Posterior vena cava (tissue), 2 donors: ENCODE measurements at regions not wholly inside any gene's neighbourhood (a gene's known extent, or its start where the extent isn't known, plus 50 kb on each side); places are given as distances from the start of the nearest gene placed in this dataset.

Experiments
- DNase-seq: peaks from one replicate; pipeline ENCODE4 v3.0.0-alpha.2; 2020; ENCODE audit warnings: low spot score
- intact Hi-C, 2 donors: fragments of 100-400 bp; cut with DNase I; formaldehyde crosslinking; loops; one replicate each; pipeline versions ENCODE4 v1.14.1 to v1.14.2; 2022 to 2023
- donor health status: DM: yes; HTN: yes; CAD: no.
- donor health status: DM: yes; HTN: yes; CAD: no.

DNA sequence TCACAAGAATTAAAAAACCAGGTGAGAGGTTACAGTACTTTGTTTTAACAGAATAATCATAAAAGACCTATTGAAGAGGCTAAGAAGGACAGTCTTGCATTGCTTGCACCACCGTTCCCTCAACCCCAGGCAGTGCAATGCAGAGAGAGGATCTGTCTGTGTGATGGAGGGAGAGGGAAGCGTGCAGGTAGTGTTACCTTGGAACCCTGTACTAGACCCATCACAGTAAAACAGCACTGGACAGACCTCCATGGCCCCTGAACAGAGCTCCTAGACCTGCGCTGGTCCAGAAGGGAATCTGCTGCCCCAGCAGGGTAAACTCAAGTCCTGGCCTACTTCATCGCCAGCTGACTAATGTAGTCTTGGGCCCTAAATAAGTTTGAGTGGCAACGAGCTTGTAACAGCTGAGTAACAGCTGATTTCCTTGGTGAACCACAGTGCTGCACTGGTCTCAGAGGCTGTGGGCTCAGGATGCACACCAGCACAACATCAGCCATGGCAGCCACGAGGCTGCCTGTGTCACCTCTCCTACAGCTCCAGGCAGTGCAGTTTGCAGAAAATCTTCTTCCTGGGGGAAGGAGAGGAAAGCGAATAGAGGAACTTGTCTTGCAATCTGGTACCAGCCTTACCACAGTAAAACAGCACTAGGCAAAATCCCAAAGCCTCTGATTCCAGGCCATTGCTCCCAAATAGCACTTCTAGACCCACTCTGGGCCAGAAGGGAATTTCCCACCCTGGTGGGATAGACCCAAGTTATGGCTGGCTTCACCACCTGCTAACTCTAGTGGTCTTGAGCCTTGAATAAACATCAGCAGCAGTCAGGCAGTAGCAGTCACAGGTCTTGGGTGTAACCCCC, 417.2 kb downstream of the CDH7 start:
- DNase-seq: no peak

DNA sequence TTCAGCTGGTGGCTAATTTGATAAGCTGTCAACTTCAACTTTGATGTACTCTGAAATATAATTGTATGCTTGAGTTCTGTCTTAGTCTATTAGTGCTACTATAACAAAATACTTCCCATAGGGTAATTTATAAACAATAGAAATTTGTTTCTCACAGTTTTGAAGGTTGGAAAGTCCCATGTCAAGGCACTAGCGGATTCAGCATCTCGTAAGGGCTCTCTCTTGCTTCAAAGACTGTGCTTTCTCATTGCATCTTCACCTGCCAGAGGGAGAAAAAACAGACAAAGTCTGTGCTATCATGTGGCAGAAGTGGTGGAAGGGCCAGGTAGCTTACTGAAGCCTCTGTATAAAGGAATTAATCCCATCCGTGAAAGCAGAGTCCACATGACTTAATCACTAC, 409.2 kb downstream of the CDH7 start:
- no peak for DNase-seq
- intact Hi-C loops: no loop called here

More for the DNA sequence above, 417.2 kb downstream of the CDH7 start:
- intact Hi-C loops: no loop called here

DNA sequence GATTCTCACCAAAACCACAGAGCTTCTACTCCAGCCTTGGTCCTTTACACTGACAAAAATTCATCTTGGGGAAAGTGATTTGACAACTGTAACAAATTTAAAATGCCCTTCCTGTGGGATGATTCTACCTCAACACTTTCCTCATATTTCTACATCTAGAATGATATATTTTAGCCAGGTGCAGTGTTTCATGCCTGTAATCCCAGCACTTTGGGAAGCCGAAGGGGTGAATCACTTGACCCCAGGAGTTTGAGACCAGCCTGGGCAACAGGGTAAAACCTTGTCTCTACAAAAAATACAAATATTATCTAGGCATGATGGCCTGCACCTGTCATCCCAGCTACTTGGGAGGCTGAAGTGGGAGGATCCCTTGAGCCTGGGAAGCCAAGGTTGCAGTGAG, 408.6 kb downstream of the CDH7 start:
- DNase-seq: no peak
- intact Hi-C loops: no loop called here

DNA sequence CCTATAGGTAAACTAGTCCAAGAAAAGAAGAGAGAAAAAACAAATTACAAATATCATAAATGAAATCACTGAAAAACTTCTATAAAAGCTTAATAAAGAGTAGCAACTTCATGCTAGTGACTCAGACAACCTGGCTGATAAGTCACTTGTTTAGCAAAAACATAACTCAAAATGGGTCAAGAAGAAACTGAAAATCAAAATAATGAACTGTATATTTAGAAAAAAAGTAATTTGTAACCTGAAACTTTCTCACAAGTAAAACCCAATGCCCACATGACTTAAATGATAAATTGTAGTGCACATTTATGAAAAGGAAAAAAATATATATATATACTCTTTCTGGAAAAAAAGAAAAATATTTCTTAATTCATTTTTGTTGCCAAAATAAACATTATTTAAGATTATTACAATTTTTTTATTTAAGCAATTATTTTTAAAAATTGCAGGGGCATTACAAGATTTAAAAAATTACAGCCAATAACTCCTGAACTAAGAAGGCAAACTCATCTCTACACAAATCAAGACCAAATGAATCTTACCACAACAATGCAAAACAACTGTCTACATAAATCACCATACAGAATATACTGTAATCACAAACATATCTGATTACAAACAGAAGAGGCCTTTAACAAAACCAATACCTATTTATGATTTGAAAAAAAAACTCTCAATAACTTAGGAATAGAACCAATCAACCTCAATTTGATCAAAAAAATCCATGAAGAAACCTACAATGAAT, 406.3 kb downstream of the CDH7 start:
- DNase-seq: no peak
- intact Hi-C loops: no loop called here

DNA sequence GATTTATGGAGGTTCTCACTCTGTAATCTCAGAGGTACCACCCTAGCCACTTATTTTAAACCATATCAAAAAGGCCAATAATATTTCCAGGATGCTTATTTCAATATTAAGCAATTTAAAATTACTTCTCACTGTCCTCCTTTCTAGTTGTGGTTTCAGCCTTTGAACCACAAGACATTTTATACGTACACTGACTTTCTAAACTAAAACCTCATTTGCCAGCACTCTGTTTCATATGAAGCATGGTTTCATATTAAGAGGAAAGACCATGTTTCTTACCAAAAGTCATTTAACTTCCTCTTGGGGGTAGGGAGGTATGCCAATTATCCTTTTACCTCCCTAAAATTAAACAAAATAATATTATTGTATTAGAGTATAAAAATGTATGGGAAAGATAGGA, 399.8 kb downstream of the CDH7 start:
- intact Hi-C loops: no loop called here
- DNase-seq: no peak

DNA sequence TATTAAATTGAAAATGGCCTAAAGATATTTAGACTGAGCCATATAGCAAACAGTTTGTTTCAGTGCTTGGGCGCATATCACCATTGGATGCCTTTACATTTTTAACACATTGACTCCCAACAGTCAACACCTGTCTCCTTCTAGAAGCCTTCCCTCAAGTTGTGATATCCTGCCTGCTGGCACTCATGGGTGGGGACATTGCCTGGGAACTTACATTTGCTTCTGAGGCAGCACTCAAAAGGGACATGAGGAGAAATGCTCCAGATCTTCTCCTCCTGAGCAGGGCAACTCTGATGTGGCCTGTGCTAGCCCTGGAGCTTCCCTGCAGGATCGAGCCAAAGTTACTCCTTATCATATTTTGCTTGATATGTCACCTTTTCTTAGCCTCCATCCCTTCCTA, 392.2 kb downstream of the CDH7 start:
- no peak for DNase-seq
- intact Hi-C loops: no loop called here

DNA sequence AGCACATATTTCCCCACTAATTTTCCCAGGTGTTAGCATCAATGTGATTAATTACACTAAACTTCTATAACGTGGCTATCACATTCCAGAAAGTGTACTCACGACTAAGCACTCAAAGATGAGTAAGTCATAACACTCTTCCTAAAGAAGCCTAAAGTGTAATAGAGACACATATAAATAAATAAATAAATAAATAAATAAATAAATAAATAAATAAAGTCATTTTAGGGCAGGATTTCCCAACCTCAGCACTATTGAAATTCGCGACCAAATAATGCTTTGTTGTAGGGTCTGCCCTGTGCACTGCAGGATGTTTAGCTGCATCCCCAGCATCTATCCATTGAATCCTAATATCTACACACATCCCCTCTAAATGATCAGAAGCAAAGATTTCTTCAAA, 390.9 kb downstream of the CDH7 start:
- no peak for DNase-seq
- intact Hi-C loops: no loop called here

DNA sequence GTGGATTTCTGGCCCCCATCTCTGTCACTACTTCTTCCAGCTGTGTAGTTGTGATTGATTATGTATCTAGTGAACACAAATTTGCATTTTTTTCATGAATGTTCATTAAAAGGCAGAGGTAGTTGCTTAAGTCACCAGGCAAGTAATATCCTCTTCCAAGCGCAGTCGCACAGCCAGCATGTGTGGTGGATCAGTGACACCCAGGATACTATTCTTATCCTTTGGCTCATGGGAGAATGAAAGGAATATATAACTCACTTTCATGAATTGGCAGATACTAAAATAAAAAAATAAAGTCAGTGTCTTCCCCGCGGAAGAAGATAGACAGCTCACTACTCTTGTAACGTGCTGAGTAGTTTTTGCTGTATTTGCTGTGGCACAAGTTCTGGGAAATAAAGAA, 387.8 kb downstream of the CDH7 start:
- intact Hi-C loops: no loop called here
- DNase-seq: no peak

DNA sequence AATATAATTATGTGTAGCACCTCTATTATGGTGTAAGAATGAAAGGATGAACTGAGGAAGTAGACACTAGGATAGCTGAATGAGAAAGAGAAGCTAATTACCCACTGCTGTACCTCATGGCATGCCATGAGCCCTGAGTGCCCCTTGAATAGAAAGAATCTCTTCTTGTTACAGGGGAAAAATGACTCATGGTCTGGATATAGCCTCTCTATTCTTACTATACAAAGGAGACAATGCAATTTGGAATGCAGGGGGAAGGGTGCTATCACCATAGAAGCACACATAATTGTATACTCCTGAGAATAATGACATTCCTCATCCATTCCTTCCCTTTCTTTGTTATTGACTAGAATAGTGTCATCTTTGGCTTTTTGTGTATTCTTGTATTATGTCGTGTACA, 385.2 kb downstream of the CDH7 start:
- intact Hi-C loops: no loop called here
- no peak for DNase-seq

DNA sequence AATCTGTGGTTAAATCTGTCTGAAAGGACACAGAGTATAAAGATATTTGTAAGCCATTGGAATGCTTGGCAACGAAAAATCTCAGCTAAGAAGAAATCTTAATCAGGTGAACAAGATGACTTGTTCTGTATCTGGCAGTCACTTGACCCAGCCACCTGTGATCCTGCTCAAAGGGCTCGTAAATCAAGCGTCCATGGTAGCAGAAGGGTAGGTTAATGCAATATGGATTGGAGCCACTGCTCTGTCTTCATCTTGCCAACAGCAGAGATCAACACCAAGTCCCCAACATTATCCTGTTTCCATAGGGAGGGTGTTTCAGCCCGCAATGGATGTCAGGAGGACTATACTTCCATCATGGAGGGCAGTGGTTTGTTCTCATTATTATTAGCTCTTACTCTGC, 378.4 kb downstream of the CDH7 start:
- DNase-seq: no peak
- intact Hi-C loops: no loop called here

DNA sequence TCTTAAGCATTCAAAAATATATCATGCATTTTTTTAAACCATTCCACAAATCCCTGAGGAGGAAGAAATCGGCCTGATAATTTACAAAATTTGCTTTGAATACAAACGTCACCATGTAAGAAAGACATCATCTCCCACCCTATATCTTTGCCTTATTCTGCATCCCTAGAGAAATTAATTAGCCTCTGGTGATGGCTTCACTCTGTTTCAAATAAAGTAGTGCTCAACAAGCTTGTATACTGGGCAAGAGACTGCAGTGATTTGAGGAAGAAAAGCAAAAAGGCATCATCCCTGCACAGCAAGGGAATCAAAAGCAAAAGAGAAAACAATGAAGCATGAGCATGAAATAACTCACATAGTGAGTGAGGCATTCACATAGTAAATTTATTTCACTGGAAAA, 375.5 kb downstream of the CDH7 start:
- intact Hi-C loops: no loop called here
- no peak for DNase-seq

DNA sequence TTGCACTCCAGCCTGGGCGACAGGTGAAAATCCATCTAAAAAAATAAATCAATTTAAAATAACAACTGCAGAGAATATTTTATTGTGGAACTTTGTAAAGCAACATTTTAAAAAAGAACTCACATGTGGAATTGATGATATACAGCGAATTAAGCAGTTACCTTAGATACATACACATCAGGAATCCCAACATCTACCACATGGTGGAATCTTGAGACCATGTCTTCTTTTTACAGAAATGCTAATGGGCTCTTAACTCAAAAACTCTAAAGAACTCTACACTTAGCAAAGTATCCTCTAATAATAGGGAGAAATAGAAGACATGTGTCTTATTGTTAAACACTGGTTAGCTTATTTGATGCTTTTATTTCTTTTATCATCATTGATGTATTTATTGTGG, 373.6 kb downstream of the CDH7 start:
- no peak for DNase-seq
- intact Hi-C loops: no loop called here

DNA sequence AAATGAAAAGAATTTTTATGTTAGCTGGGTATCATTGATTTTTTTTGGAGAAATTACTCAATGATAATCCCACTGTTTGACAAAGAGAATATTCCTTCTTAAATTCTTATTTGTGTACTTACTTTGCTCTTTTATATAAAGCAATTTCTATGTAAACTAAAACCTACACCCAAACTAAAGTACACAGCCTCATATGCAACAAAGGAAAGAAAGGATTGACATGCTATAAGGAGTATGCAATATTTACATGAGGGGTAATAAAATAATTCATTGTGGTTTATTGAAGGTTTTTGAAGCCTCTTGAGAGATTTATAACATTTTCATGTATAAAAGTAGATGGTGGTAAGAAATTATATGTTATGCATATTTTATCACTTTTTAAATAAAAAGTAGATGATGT, 368.5 kb downstream of the CDH7 start:
- no peak for DNase-seq
- intact Hi-C loops: no loop called here

DNA sequence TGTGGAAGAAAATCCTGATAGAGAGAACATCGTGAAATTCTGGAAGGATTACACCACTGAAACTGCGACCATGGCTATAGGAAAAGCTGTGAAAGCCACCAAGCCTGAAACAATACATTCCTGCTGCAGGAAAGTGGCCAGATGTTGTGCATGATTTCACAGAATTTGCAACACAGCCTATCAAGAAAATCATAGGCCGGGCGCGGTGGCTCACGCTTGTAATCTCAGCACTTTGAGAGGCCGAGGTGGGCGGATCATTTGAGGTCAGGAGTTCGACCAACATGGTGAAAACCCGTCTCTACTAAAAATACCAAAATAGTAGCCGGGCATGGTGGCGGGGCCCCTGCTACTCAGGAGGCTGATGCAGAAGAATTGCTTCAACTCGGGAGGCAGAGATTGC, 360.2 kb downstream of the CDH7 start:
- DNase-seq: no peak
- intact Hi-C loops: no loop called here

DNA sequence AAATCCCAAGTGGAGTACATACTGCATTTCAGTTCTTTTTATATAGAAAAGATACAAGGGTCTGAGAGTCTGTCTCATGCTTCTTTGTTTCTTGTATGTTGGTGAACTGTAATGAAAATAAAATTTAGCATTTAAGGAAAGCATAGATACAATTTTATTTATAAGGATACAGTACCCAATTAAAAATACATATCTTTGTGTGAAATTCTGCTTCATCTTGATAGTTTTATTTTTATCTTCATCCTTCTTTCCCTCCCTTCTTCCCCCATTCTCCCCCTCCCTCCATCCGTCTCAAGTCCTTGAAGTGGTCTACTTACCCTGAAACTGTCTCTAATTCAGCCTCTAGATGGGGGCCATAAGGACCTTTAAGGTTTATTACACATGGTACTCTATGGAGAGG, 359.8 kb downstream of the CDH7 start:
- DNase-seq: no peak
- intact Hi-C loops: no loop called here

DNA sequence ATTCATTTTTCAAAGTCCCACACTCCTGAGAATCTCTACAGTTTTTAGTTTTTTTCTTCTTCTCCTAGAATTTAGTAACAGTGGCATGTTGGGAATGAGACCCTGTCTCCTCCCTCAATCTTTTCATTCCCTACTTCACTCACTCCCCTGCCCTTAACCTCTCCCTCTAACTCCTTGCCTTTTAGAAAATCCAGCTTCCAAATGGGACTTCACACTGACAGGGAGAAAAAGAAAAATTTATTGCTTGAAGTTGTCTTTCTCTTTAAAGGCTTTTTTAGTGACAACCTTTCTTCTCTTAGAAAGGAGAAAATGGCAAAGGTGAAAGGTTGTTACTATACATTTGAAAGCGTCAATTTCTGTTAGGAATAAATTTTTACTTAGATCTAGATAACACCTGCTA, 359.2 kb downstream of the CDH7 start:
- intact Hi-C loops: no loop called here
- no peak for DNase-seq

DNA sequence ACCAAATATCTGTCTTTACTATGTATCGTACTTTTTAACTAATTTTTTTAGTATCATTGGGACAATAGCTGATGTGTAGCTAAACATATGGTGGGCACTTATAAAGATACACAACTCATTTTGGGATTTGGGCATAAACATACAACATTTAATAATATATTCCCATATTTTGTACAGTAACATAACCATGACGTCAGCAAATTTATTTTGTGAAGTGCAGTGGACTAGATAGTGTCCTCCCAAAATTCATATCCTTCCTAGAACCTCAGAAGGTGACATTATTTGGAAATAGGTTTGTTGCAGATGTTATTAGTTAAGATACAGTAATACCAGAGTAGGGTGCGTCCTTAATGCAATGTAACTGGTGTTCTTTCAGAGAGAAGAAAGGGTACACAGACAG, 356.7 kb downstream of the CDH7 start:
- intact Hi-C loops: no loop called here
- DNase-seq: no peak

DNA sequence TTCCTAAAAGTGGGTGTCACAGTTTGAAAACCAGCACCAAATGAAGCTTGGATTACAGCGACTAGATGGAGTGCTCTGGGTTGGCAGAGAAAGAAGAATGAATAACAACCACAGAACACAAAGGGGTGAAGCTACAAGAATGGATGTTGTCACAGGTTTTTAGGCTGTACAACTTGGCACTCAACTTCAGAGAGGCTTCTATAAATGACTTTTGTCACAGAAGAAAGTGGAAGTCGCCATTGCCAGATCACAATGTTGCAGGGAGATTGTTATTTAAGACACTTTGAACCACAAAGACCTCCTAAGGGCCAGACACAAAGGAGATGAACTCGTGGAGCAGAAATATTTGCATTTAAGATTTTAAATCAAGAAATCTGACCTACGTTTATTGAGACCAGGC, 354.2 kb downstream of the CDH7 start:
- intact Hi-C loops: no loop called here
- no peak for DNase-seq

DNA sequence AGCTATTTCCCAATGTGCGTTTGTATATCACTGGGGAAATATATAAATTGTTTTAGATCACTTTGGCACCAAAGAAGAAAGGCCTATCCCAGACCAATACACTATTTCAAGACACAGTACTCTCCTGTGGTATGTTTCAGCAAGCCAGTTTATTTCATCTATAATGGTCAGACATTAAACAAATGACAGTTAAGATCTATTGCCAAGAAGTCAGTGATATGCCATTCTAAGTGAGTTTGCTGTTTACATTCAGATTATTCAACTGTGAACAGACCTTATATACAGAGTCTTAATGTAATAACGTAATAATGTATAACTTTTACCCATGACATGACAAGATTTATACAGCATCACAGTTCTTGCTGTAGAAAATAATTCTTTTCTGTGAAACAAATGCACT, 352.7 kb downstream of the CDH7 start:
- intact Hi-C loops: no loop called here
- DNase-seq: no peak

DNA sequence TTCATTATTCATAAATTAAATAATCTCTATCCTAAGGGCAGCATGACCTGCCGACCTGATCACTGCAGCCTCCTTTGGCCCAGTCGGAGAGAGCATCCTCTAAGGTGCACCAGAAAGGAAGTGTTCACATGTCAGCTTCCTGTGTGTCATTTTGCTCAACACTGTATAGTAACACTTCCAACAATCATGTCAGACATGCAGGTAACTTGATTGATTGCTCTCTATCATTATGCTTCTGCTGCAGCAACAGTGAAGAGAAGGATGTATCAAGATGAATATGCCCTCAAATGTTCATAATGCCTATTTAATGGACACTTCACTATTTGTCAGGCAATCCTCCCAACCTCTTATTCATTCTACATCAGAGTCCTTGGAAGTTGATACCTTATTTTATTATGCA, 332.3 kb downstream of the CDH7 start:
- intact Hi-C loops: no loop called here
- DNase-seq: no peak
